HTR-8/SVneo (cell line): ENCODE measurements at regions not wholly inside any gene's neighbourhood (a gene's known extent, or its start where the extent isn't known, plus 50 kb on each side); places are given as distances from the start of the nearest gene placed in this dataset.

Source experiments
- DNase-seq: peaks from one replicate; pipeline ENCODE4 v3.0.0; 2011; ENCODE audit warnings: low spot score, mixed read lengths; ENCODE audit not compliant: insufficient read length
- FAIRE-seq: peaks from 2 replicates; lab custom pipeline; 2011; peaks lifted over from hg19 to GRCh38; lab: Jason Lieb, UNC

DNA sequence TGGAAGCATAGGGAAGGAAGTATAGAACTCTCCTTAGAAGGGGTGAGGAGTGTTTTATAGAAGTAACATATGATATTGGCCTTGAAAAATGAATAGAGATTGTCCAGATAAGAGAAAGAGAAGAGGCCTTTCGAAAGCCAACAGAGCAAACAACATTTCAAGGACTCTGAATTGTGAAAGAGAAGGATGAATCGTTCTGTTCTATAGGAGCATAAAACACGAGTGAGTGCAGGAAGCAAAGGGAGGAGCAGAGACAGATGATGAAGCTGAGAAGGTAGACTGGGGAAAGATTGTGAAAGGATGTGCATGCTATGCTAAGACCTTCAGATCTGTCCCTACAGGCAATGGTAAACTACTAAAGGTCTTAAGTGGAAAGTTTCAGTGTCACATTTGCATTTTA is 271.0 kb downstream of the TMEM161B start:
- FAIRE-seq (no peak), DNase-seq (no peak)

DNA sequence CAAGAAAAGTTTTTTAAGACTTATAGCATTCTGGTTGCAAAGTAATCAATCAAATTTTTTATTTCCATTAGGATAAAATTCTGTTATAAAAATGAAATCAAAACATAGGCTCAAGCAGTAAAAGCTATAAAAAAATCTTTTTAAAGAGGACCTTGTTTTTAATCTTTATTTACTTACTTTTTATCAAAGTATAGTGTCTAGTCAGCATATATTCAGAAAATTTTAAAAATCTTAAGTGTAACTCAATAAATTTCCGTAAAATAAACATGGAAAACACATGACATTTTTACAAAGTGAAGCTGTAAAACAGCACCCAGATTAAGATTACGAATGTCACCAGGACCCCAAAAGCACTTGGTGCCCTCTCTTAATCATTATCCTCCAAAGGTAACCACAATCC is 302.4 kb downstream of the TMEM161B start:
- no peak for DNase-seq
- FAIRE-seq: no peak

DNA sequence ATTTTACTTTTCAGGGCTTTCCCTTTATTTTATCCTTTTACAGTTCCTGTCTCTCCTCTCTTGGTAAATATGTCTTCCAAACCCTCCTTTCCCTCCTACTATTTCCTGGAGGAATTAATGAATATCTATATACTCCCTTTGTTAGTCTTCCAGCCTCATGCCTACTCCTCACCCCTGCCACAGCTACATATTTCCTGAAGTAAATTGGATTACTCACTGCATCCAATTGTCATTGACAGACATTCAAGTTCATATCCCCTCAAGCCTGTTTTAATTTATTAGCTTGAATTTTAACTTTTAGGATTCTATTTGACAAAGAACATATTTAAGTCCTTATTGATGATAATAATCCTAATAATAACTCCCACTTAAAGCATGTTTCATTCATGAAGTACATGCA is 314.5 kb downstream of the TMEM161B start:
- FAIRE-seq: no peak
- DNase-seq: no peak

GRCh38 chr5:87951661-87952060 is 317.0 kb downstream of the TMEM161B start:
- FAIRE-seq: no peak
- DNase-seq: no peak

GRCh38 chr5:87949676-87950631 is 318.7 kb downstream of the TMEM161B start:
- FAIRE-seq: no peak
- DNase-seq: no peak

GRCh38 chr5:87948486-87948885 is 320.2 kb downstream of the TMEM161B start:
- FAIRE-seq (no peak), DNase-seq (no peak)

DNA sequence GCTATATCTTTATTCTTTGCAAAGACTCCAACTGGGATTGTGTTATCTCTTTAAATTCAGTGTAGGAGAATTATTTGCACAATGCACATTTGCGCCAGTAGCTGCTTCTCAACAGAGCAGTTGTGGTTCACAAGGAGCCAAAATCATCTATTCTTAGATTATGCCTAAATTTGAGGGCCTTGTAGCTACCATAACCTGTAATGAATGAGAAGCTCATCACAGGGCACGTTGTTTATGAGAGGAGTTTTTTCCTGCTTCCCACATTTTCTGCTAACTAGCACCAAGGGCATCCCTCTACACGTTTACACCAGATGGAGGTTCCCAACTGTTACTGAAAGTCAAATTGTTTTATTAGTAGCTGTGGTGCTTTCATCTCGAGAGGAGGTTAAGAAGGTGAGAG is 322.4 kb downstream of the TMEM161B start:
- DNase-seq (no peak), FAIRE-seq (no peak)

DNA sequence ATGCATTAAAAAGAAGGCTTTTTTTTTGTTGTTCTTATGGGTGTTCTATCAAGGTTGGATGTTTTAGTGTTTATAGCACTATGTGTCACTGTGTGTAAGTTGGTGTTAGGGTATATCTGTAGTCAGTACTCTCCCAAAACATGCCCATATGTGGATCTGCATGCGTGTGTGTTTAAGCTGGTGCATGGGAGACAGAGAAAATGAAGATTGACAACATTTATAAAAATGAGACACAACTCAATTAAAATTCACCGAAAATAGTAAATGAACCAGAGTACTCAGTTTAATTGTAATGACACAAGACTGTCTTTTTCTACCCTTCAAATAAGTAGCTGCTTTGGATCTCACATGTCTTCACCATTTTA is 323.4 kb downstream of the TMEM161B start:
- FAIRE-seq (no peak), DNase-seq (no peak)

GRCh38 chr5:87944553-87945285 is 323.9 kb downstream of the TMEM161B start:
- no peak for FAIRE-seq
- DNase-seq: no peak

GRCh38 chr5:87940775-87941174 is 327.9 kb downstream of the TMEM161B start:
- no peak for DNase-seq
- no peak for FAIRE-seq

- no peak for DNase-seq
- FAIRE-seq: no peak
Measured at GRCh38 chr5:87936667-87937066, 332.0 kb downstream of the TMEM161B start.

GRCh38 chr5:87924436-87924835 is 344.2 kb downstream of the TMEM161B start:
- DNase-seq (no peak), FAIRE-seq (no peak)

DNA sequence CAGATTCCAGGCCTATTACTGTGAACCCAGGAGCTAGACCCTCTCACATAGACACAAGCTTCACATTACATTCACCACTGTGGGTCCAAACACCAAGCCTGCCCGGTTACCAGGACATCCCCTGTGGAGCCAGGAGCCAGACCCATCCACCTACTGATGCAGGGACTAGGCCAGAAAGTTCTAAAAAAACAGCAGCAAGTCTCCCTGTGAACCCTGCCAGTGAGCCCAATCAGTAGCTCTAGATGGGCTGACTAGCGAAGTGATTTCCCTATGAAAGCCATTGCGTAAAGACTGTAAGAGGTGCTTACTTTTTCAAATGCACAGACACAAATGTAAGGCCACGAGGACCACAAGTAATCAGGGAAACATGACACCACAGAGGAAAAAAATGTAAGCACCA is 352.3 kb downstream of the TMEM161B start:
- FAIRE-seq (no peak), DNase-seq (no peak)

- FAIRE-seq: no peak
- no peak for DNase-seq
Measured at GRCh38 chr5:87912419-87912818, 356.2 kb downstream of the TMEM161B start.

DNA sequence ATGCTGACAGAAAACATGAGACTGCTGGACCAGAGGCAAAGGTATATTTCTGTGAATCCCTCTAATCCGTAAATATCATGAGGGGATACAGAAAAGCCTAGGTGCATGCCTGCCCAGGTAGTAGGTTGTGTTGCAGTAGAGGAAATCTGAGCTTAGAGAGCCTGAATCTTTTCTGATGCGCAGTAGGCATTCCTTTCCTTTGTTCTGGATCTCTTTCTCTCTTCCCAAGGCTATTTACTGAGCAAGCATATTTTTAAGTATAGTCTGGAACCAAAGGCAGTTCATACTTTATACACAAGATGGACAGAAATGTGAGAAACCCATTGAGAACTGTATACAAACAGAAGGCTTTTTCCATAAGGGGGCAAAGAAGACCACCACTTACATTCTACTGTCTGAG is 359.3 kb downstream of the TMEM161B start:
- no peak for FAIRE-seq
- no peak for DNase-seq

GRCh38 chr5:87906962-87907361 is 361.7 kb downstream of the TMEM161B start:
- no peak for FAIRE-seq
- no peak for DNase-seq

GRCh38 chr5:87900419-87900818 is 368.2 kb downstream of the TMEM161B start:
- FAIRE-seq: no peak
- DNase-seq: no peak

- DNase-seq (no peak), FAIRE-seq (no peak)
Measured at GRCh38 chr5:87899721-87900131, 368.9 kb downstream of the TMEM161B start.

DNA sequence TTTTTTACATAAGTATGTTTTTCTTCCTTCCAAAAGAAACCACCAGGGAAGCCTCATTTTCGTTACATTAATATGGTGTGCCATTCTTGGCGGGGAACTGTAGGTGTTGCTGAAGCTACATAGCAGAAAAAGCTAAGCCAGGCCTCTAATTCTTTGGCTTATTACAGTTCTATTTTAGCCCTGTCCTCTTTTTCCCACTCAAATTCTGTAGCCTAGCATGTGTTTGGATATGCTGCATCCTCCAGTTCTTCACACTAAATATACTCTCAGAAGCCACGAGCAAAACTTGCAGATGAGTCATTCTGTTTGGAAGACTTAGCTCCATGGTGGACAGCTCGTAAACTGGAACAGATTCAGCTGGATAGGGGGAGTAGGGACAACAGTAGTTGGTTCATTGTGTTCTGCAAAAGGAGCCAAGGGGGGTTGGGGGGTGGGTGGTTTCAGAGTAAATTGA is 369.4 kb downstream of the TMEM161B start:
- FAIRE-seq (no peak), DNase-seq (no peak)

- DNase-seq: no peak
- no peak for FAIRE-seq
Measured at GRCh38 chr5:87898574-87898973, 370.1 kb downstream of the TMEM161B start.

- FAIRE-seq: no peak
- no peak for DNase-seq
Measured at GRCh38 chr5:87888139-87888538, 380.5 kb downstream of the TMEM161B start.
